ENCODE measurements at regions not wholly inside any gene's neighbourhood (a gene's known extent, or its start where the extent isn't known, plus 50 kb on each side); places are given as distances from the start of the nearest gene placed in this dataset.

- peak; percentile 5 for DNase-seq
Measured at GRCh38 chr7:156475666-156476065, 164.9 kb upstream of the RNF32 start.

GRCh38 chr7:156475179-156475578 is 165.4 kb upstream of the RNF32 start:
- no peak for DNase-seq

GRCh38 chr7:156474241-156474743 is 166.3 kb upstream of the RNF32 start:
- DNase-seq = peak; percentile 58

- DNase-seq = peak; percentile 67
Measured at GRCh38 chr7:156473476-156474240, 166.9 kb upstream of the RNF32 start.

GRCh38 chr7:156472267-156472666 is 168.3 kb upstream of the RNF32 start:
- no peak for DNase-seq

- no peak for DNase-seq
Measured at GRCh38 chr7:156470399-156471320, 169.9 kb upstream of the RNF32 start.

GRCh38 chr7:156466955-156467625 is 173.5 kb upstream of the RNF32 start:
- no peak for DNase-seq

GRCh38 chr7:156466272-156466671 is 174.3 kb upstream of the RNF32 start:
- DNase-seq = no peak

GRCh38 chr7:156465186-156465585 is 175.4 kb upstream of the RNF32 start:
- DNase-seq = no peak

- DNase-seq = no peak
Measured at GRCh38 chr7:156464339-156464738, 176.2 kb upstream of the RNF32 start.

GRCh38 chr7:156463280-156463679 is 177.3 kb upstream of the RNF32 start:
- no peak for DNase-seq

- DNase-seq = no peak
Measured at GRCh38 chr7:156461881-156462665, 178.5 kb upstream of the RNF32 start.

- DNase-seq = no peak
Measured at GRCh38 chr7:156460858-156461627, 179.5 kb upstream of the RNF32 start.

- DNase-seq = no peak
Measured at GRCh38 chr7:156459582-156459981, 181.0 kb upstream of the RNF32 start.

- no peak for DNase-seq
Measured at GRCh38 chr7:156459067-156459466, 181.5 kb upstream of the RNF32 start.

GRCh38 chr7:156458011-156458410 is 182.6 kb upstream of the RNF32 start:
- DNase-seq = no peak

- DNase-seq = no peak
Measured at GRCh38 chr7:156456503-156457115, 184.0 kb upstream of the RNF32 start.

GRCh38 chr7:156456032-156456431 is 184.5 kb upstream of the RNF32 start:
- no peak for DNase-seq

GRCh38 chr7:156450473-156450872 is 190.1 kb upstream of the RNF32 start:
- DNase-seq = no peak

GRCh38 chr7:156448918-156449317 is 191.7 kb upstream of the RNF32 start:
- DNase-seq = no peak

- no peak for DNase-seq
Measured at GRCh38 chr7:156446990-156447389, 193.6 kb upstream of the RNF32 start.

Measured in dermis blood vessel endothelial cell (primary cell).